ENCODE measurements at regions not wholly inside any gene's neighbourhood (a gene's known extent, or its start where the extent isn't known, plus 50 kb on each side); places are given as distances from the start of the nearest gene placed in this dataset.
"Not testable (repeated sequence)": the region's sequence is repeated elsewhere in the genome, so short reads cannot be mapped to it uniquely, and the experiment has no call there.

DNA sequence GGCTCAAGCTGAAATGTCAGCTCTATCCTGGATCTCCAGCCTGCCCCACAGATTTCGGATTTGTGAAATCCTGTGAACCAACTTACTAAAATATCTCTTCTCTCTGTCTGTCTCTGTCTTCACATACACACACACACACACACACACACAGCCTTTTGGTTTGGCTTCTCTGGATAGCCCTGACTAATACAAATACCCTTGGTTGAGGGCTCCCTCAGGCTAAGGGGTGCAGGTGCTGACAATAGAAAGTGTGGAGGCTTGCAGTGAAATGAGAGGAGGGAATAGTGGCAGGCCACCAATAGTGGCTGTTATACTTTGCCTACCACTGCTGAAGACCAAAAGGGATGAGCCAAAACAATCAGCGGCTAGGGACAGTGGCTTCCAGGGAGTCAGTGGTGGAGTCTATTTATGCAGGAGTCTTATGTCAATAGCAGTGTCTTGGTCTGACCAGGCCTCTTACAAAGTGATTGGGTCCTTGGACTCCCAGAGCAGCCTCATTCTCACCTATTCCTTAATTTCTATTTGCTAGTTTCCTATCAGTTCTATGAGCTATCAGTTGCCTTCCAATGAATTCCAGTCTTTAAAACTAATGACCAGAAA is 93.2 kb upstream of the GAS1 start:
- no peak for DNase-seq
- Histone ChIP-seq H3K27ac (no peak overlapping the region), H3K36me3 (no peaks in the 10 kb centered on the region), H3K27me3 (no peaks in the 10 kb centered on the region), H3K9me3 (no peaks in the 10 kb centered on the region), H3K4me1 (no peaks in the 10 kb centered on the region), H3K4me3 (no peak overlapping the region)
- intact Hi-C loops (cut with DNase I), result no loop called here
- WGBS, 2 donors, result 79 to 84% methylated on average over 2 of the region's 2 CpGs
- no peak for TF ChIP-seq POLR2A (IDR thresholded peaks at IDR 0.05)
- TF ChIP-seq, protein P1, sequence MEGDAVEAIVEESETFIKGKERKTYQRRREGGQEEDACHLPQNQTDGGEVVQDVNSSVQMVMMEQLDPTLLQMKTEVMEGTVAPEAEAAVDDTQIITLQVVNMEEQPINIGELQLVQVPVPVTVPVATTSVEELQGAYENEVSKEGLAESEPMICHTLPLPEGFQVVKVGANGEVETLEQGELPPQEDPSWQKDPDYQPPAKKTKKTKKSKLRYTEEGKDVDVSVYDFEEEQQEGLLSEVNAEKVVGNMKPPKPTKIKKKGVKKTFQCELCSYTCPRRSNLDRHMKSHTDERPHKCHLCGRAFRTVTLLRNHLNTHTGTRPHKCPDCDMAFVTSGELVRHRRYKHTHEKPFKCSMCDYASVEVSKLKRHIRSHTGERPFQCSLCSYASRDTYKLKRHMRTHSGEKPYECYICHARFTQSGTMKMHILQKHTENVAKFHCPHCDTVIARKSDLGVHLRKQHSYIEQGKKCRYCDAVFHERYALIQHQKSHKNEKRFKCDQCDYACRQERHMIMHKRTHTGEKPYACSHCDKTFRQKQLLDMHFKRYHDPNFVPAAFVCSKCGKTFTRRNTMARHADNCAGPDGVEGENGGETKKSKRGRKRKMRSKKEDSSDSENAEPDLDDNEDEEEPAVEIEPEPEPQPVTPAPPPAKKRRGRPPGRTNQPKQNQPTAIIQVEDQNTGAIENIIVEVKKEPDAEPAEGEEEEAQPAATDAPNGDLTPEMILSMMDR (IDR thresholded peaks at IDR 0.05), result no peak

DNA sequence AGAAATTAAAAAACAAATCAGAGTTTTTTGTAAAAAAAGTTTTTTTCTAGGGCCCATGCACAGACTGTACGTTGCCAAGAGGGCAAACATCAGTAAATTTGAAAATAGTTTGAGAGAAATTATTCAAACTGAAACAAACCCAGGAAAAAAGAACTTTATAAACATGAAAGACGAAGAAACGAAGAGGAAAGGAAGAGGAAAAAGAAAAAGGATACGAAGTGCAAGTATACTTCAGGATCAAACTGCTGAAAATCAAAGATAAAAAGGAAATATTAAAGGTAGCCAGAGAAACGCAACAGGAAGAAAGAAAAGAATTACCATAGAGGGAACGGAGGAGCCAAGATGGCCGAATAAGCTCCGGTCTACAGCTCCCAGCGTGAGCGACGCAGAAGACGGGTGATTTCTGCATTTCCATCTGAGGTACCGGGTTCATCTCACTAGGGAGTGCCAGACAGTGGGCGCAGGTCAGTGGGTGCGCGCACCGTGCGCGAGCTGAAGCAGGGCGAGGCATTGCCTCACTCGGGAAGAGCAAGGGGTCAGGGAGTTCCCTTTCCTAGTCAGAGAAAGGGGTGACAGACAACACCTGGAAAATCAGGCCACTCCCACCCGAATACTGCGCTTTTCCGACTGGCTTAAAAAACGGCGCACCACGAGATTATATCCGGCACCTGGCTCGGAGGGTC is 94.4 kb upstream of the GAS1 start:
- H3K9me3 ChIP-seq; intact Hi-C loops (cut with DNase I); H3K36me3 ChIP-seq; H3K27me3 ChIP-seq; H3K4me1 ChIP-seq; DNase-seq: not testable (repeated sequence)
- WGBS, 2 donors, result 86% methylated on average over 22 to 28 of the region's 29 CpGs
- peak overlapping the region in 1 of 4 donors; percentile 47 for H3K27ac ChIP-seq
- H3K4me3 ChIP-seq, result peak overlapping the region in 1 of 4 donors; percentile 1

DNA sequence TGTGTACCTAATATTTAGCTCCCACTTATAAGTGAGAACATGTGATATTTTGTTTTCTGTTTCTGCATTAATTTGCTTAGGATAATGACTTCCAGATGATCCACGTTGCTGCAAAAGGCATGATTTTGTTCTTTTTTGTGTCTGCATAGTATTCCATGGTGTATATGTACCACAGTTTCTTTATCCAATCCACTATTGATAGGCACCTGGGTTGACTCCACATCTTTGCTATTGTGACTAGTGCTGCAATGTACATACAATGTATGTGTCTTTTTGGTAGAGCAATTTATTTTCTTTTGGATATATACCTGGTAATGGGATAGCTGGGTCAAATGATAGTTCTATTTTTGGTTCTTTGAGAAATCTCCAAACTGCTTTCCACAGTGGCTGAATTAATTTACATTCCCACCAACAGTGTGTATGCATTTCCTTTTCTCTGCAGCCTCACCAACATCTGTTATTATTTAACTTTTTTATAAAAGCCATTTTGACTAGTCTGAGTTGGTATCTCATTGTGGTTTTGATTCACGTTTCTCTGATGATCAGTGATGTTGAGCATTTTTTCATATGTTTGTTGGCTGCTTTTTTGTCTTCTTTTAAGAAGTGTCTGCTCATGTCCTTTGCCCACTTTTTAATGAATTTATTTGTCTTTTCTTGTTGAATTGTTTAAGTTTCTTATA is 102.8 kb upstream of the GAS1 start:
- intact Hi-C loops (cut with DNase I); DNase-seq: not testable (repeated sequence)
- 58 to 74% methylated on average over 2 of the region's 2 CpGs for WGBS, 2 donors

DNA sequence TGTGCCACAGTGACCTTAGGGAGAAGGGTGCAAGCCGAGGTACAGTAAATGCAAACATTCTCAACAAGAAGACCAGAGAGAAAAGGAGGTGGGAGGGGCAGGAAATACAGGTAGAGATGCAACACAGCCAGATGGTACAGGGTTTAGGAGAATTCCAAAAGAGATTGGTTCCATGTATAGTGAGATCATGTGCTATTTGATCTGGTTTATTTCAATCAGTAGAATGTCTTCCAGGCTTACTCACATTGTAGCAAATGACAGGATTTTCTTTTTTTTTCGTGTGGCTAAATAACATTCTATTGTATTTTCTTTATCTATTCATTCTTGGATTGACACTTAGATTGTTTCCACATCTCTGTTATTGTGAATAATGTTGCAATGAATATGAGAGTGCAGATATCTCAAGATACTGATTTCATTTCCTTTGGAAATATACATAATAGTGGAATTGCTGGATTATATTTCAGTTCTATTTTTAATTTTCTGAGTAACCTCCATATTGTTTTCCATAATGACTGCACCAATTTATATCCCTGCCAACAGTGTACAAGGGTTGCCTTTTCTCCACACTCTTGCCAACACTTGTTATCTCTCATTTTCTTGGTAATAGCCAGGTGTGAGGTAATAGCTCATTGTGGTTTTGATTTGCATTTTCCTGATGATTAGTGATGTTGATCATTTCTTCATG is 107.8 kb upstream of the GAS1 start:
- 53 to 69% methylated on average over 2 of the region's 2 CpGs for WGBS, 2 donors
- Histone ChIP-seq H3K4me3 (no peak overlapping the region), H3K9me3 (no peaks in the 10 kb centered on the region), H3K36me3 (no peaks in the 10 kb centered on the region), H3K27ac (no peak overlapping the region), H3K27me3 (no peaks in the 10 kb centered on the region), H3K4me1 (no peaks in the 10 kb centered on the region)
- DNase-seq, result no peak
- intact Hi-C loops (cut with DNase I), result no loop called here
- TF ChIP-seq, protein P1 (IDR thresholded peaks at IDR 0.05), result no peak
- TF ChIP-seq POLR2A (IDR thresholded peaks at IDR 0.05), result no peak

More for the DNA sequence above, 102.8 kb upstream of the GAS1 start:
- not testable (repeated sequence) for H3K27ac ChIP-seq, H3K36me3 ChIP-seq, H3K27me3 ChIP-seq, H3K4me1 ChIP-seq, H3K9me3 ChIP-seq, H3K4me3 ChIP-seq

DNA sequence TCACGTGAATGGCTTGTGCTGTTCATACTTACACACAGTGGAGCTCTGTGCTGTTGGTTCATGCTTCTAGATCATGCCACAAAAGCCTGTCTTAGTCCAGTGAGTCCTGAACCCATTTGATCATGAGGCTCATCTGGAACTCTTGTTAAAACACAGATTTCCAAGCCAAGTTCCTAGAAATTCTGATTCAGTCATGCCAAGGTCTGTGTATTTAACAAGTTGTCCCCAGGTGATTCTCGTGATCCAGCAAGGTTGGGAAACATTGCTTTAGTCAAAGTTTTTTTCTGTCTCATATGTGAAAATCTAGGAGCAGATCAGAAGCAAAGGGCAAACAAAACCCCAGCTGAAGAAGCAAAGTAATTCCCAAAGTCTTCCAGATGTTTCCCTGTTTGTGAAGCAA is 112.5 kb upstream of the GAS1 start:
- H3K36me3 ChIP-seq, result no peaks in the 10 kb centered on the region
- intact Hi-C loops (cut with DNase I), result no loop called here
- DNase-seq, result no peak
- H3K4me3 ChIP-seq, result no peak overlapping the region
- no peaks in the 10 kb centered on the region for H3K9me3 ChIP-seq
- H3K27ac ChIP-seq, result no peak overlapping the region
- H3K27me3 ChIP-seq, result no peaks in the 10 kb centered on the region
- WGBS, 2 donors, result 29 to 73% methylated on average over 1 to 2 of the region's 2 CpGs
- H3K4me1 ChIP-seq, result peaks cover 0 to 3% (median 0%) of the 10 kb centered on the region in 3 donors
- TF ChIP-seq, protein P1 (IDR thresholded peaks at IDR 0.05), result no peak
- TF ChIP-seq POLR2A (IDR thresholded peaks at IDR 0.05), result no peak

DNA sequence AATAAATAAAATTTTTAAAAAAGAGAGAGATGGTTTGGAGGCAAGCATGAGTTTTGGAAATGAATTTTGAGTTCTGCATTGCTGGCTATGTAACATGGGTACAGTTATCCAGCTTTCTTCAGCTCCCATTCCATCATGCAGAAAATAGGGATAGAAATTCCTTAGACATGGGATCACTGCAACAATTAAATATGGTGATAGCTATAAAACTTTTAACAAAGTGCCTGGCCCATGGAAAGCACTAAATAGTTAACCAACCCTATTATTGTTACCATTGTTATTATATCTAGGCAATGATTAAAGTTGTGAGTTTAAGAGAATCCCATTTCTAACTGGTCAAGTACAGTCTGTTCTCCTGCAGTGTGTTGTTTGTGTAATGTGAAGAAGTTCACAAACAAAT is 115.4 kb upstream of the GAS1 start:
- Histone ChIP-seq H3K9me3 (no peaks in the 10 kb centered on the region), H3K4me3 (no peak overlapping the region), H3K36me3 (no peaks in the 10 kb centered on the region), H3K27ac (no peak overlapping the region), H3K27me3 (no peaks in the 10 kb centered on the region), H3K4me1 (peaks cover 0 to 3% (median 0%) of the 10 kb centered on the region in 3 donors)
- TF ChIP-seq, protein P1 (IDR thresholded peaks at IDR 0.05), result no peak
- no peak for TF ChIP-seq POLR2A (IDR thresholded peaks at IDR 0.05)
- intact Hi-C loops (cut with DNase I), result no loop called here
- DNase-seq, result no peak
